GM19099 (cell line): ENCODE measurements at regions not wholly inside any gene's neighbourhood (a gene's known extent, or its start where the extent isn't known, plus 50 kb on each side); places are given as distances from the start of the nearest gene placed in this dataset.

ENCODE experiments used
- POLR2A ChIP-seq: IDR thresholded peaks from 3 replicates; pipeline ENCODE4 v1.6.1; 2011; ENCODE audit warnings: low read depth; ENCODE audit not compliant: insufficient read length; ENCODE audit errors: extremely low read depth

DNA sequence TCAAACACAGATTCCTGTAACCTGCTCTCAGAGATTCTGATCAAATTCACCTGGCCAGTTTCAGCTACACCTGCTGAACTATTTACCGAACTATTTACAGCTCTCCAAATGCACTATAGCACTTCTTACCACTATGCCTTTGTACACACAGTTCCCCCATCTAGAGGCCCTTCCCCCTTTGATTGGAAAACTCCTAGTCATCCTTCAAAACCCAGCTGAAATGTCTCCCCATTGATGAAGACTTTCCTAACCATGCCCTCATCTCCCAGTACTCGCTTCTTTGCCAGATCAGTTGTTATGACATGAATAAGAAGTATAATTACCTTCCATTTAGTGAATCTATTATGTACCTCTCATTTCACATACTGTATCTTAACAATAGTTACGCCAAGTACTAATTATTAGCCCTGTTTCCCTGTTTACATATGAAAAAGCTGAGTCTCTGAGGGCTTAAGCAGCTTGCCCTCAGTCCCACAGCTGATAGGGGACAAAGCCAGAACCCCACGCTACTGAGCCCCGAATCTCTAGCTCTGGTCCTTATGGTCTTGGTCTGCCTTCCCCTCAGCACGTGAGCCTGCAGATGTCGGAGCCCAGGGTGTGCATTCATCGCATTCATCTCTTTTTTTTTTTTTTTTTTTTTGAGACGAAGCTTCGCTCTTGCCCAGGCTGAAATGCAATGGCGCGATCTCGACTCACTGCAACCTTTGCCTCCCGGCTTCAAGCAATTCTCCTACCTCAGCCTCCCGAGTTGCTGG is 64.7 kb upstream of the ASAP2 start:
- no peak for TF ChIP-seq POLR2A

DNA sequence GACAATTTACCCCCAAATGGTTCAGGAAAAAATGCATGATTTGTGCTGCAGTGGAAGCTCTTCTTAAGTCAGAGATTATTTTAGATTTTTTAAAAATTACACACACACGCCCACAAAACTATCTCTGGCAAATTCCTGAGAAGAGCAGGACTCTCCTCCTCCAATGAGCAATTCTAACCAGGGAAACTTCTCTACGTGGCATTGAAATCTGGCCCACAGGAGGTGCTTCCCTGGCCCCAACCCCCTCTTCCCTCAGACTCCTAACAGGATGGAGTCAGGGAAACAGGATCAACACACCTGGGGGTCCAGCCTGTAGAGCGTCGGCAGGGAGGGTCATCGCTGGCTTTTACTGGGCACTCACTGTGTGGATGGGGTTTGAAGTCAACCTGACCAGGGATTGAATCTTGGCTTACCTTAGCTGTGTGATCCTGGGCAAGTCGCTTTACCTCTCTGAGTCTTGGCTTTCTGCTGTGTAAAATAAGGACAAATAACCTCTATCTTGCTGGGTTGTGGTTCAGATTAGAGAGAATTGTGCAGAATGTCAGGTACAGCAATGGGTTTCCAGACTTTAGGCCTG is 65.4 kb upstream of the ASAP2 start:
- no peak for TF ChIP-seq POLR2A

DNA sequence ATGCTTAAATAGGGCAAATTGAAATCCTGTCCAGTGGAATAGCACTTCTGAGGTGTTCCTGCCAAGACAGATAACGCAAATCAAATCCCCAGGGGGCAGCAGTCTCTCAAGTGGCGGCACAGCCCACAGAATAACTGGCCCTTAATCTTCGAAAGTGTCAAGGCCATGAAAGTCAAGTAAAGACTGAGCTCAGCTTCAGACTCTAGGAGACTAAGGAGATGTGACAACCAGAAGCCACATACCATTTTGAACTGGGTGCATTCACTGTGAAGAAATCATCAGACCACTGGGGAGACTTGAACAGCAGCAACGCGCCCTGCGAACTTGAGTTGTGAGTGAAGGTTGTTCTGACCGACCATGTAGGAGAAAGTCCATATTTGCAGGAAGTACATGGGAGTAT is 66.0 kb upstream of the ASAP2 start:
- no peak for TF ChIP-seq POLR2A

DNA sequence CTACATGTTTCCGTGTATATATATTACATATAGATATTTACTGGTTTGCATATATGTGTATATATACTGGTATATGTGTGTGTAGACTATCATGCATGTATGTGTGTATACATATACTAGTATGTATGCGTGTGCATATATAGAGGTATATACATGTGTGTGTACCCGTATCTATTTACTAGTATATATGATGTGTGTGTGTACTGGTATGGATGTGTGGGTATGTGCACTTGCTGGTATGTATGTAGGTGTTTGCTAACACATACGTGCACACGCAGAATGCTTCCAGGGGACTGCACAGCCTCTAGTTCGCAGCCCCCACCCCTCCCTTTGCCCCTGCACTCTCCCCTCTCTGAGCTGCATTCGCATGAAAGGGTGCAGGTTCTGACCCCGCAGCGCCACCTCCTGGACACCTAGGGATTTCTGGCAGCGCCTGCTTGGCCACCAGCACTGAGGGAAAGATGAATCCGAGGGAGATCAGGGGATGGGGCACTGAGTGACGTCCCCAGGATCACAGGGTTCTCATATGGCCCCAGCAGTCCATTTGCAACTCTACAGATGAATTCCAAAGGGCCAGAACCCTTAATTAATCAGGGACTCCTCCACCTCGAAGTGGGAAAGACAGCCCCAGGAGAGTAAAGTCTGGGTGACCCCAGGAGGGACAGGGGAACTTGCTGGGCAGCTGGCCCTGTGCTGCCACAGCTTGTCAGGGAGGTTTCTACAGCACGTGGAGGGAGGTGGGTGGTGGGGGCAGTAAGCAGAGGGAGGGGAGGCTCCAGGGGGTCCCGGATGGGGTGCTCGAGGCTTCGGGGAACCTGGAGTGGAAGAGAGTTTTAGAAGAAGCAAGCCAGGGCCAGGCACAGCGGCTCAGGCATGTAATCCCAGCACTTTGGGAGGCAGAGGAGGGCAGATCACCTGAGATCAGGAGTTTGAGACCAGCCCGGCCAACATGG is 66.8 kb upstream of the ASAP2 start:
- no peak for TF ChIP-seq POLR2A

DNA sequence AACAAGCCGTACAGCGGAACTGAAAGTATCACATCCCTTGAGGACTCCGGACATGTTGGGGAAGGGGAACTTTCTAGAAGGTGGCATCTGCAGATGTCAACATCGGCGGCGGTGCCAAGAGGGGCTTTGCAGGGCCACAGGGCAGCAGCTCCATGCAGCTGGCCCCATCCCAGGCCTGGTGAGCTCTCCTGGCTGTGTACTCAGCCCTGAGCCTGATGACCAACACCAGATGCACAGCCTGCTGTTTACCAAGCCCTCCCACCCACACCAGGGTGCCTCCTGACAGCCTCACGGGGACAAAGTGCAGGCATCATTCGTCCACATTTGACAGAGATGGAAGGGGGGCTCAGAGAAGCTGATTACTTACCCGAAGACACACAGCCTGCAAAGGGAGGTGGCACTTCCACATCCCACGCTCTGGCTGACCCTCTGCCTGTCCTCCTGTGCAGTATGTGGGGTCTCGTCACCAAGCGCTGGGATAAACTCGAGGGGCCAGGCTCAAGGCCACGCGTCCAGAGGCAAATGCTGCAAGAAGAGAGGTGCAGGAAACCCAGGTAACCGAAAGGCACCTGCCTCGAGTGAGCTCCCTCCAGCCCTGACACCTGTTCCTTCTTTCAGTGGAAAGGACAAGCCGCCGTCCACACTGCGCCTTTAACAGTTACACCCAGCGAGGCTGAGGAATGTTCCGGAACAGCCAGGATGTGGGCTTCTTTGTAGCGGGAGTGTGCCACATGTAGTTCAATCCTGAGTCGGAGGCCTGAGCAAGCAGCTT is 69.0 kb upstream of the ASAP2 start:
- TF ChIP-seq POLR2A = no peak

DNA sequence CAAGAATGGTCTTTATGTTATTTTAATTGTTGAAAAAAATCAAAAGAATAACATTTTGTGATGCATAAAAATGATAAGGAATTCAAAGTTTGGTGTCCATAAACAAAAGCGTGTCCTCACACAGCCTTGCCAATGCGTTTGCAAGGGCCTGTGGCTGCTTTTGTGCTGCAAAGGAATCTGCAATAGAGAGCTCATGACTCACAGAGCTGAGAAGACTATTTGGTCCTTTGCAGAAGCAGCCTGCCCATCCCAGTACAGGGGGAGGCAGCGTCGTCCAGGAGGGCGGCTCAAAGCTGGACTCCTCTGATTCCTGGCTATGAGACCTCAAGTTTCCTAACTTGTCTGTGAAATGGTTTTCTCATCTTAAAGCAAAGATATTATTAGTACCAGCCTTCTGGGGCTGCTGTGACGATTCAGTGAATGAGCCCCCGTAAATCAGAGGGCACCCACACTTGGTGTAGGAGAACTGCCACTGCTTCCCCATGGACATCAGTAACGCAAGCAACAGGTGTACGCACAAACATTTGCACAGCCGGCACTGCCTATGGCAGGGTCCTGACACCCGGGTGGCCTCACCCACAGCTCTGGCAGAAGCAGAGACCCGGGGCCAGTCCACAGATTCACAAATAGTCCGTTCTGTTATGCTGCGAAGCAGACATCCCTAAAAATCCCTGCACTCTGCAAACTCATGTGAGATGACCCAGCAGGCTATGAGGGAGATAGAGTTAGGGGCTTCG is 70.6 kb upstream of the ASAP2 start:
- no peak for TF ChIP-seq POLR2A

DNA sequence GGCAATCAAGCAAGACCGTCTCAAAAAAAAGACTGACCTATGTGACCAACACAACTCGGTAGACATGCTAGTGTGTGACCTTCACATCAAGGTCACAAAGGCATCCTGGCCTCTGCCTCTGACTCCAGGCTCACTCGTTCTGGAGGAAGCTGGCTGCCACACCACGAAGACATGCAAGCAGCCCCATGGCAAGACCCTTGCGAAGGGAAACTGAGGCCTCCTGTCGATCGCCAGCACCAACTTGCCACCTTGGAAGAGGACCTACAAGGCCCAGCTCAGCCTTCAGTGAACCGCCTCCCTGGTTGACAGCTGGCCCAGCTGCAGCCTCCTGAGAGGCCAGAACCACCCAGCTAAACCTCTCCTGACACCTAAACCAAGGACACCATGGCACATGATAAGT is 79.3 kb upstream of the ASAP2 start:
- TF ChIP-seq POLR2A = no peak

DNA sequence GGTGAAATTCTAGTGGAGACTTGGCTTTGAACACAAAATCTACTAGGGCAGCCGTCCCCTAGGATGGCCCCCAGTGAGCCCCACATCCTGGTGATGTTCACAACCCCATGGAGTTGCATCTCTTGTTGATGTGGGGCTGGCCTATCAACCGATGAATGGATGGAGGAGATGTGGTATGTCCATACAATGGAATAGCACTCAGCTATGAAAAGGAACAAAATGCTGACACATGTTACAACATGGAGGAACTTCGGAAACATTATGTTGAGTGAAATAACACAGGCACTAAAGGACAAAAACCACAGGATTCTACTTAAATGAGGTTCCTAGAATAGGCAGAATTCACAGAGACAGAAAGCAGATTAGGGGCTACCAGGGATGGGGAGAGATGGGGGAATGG is 80.1 kb upstream of the ASAP2 start:
- no peak for TF ChIP-seq POLR2A

DNA sequence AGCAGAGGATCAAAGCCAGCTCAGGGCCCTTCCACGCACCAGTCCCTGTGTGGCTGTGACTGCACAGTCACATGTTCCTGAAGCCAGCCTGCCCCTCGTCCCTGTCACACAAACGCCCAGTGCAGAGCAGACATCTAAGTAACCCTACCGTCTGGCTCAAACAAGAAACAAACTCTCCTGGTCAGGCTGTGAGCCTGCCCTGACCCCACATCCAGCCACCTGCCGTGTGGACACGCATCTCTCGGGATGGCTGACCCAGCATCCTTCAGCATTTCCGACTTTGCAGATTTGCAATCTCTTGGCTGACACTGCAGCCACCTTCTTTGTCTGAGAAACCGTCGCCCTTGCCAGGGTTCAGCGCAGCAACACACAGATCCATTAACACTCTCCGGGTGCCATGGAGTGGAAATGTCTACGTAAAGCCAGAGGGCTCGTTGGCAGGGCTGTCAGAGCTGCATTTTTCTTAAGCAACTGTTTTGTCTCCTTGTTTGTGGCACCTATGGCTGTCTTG is 82.3 kb upstream of the ASAP2 start:
- no peak for TF ChIP-seq POLR2A

DNA sequence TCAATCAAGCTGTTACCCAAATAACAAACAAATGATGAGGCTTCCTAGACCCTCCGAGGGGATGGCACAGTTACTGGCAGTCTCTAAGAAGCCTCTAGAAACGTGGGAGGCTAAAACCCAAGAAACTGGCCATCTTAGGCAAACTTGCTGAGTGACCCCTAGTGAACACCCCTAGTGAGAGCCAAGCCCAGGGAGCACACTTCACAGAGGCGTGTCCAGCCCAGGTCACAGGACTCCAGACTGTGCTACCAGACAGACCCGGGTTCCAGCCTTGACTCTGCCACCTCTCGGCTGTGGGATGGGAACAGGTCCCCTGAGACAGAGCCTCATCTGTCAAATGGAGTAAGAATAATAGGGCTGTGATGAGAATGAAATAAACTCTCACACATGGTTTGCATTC is 83.5 kb upstream of the ASAP2 start:
- no peak for TF ChIP-seq POLR2A

DNA sequence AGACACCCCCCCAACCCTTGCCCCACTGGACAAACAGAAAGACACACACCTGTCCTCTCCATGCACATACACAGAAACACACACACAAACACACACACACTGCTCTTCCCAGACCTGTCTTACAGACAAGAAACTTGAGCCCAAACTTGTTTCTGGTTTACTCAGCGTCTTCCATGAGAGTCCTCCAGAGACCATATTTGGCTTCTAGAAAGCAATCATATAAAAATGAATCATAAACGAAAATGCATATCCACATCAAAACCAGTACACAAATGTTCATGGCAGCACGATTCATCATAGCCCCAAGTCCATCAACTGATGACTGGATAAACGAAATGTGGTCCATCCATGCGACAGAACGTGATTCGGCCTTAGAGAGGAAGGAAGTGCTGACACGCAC is 84.2 kb upstream of the ASAP2 start:
- no peak for TF ChIP-seq POLR2A

DNA sequence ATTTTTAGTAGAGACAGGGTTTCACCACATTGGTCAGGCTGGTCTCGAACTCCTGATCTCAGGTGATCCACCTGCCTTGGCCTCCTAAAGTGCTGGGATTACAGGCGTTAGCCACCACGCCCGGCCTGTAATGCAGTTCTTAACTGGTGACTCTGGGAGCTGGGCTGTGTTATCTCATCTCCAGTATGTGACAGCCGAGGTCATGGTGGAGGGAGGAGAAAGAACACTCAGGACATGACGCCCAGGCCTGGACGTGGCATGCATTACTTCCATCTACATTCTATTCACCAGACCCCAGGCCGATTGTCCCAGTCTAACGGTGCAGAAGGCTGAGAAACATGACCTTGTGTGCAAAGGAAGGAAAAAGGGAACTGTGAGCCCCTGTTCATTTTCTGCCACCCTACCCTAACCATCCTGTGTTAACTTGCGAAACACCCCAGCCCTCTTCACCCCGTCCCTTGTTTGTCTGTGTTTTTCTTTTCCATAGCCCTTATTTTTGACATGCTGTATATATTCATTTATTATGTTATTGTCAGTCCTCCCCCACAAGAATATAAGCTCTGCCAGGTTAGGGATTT is 88.1 kb upstream of the ASAP2 start:
- no peak for TF ChIP-seq POLR2A

DNA sequence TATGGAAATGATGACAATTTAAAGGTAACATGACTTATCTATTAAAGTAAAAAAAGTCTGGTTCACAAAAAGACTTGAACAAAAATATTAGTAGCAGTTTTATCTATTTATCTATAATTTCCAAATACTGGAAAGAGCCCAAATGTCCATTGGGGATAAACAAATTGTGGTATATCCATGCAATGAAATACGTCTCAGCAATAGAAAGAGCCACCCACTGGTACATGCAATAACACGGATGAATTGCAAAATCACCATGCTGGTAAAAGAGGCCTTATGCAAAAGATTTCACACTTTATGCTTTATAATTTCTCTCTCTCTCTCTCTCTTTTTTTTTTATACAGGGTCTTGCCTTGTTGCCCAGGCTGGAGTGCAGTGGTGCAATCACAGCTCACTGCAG is 91.4 kb upstream of the ASAP2 start:
- TF ChIP-seq POLR2A = no peak

DNA sequence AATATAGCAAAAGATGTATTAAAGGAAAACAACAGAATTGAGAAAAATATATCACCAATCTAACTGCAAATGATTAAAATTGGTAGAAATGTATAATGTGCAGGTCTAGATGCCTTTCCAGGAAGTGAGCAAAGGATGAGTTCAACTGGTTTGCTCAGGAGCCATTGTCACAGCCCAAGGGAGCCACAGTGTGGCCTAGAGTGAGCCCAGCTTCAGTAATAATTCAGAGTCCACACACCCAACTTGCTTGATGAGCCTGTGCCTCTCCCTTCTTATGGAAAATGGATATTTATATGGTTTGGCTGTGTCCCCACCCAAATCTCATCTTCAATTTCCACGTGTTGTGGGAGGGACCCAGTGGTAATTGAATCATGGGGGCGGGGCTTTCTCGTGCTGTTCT is 92.2 kb upstream of the ASAP2 start:
- TF ChIP-seq POLR2A = no peak
